ENCODE measurements at regions not wholly inside any gene's neighbourhood (a gene's known extent, or its start where the extent isn't known, plus 50 kb on each side); places are given as distances from the start of the nearest gene placed in this dataset.
"Not testable (repeated sequence)": the region's sequence is repeated elsewhere in the genome, so short reads cannot be mapped to it uniquely, and the experiment has no call there.

DNA sequence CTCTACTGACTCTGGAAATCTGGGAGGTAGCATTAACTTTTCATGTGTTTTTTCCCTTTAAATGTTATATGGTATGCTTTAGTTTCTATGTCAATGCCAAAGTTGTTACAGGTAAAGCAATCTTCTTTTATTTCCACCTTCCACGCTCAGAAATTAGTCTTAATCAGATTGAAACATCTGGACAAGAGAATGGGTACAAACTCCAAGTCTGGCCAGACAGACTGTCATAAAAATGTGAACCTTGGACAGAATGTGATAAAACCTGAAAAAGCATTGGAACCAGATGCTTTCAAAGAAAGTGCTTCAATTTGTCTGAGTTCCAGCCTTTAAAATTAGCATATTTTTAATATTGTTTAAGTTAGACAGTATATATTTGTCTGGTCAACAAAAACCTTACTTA lies 110.7 kb upstream of the P2RY1 start:
- no peak for DNase-seq

DNA sequence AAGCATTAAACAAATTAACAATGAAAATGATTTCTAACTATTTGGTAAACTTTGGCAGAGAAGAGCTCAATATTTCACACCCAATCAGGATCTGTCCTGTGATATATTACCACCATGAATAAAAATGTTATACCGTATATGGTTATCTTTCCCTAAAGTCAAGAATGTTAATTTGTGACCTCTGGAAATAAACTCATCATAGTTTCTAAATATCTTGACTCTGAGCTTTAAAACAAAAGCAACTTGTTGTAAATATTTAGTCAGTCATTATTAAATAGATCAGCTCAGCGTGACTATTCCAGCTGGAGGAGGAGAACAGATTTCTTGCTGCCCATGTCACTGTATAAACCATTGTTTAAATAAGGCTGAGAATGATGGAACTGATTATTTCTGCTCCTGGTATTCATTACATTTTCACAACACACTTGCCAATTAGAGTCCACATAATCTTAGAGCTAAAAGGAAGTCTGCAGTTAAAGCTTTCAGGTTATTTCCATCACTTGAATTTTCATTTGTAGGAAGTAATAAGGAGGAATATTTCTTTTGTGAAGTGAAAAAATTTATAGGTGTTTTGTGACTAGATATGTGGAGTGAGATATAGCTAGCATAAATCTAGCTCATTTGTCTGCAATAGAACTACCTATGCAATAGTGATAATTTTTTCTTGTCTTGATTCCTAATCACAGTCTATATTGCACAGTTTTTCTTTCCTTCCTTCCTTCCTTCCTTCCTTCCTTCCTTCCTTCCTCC lies 106.5 kb upstream of the P2RY1 start:
- no peak for DNase-seq

DNA sequence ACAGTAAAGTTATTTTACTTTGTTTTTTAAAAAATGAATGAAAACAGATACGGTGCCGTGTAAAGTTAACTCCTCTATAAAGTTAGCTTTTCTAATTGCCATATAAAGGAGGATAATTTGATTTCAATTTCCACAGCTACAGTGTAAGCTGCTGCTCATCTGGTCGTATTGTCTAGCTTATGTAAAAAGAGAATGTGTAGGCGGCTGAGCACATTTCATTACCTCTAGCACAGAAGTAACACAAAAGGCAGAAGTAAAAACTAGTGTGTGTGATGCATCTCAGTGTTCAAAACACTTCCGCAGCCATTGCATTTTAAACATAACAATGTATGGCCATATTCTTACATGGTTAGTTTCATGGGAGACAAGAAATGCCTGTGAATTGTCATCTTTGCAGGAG lies 105.0 kb upstream of the P2RY1 start:
- no peak for DNase-seq

DNA sequence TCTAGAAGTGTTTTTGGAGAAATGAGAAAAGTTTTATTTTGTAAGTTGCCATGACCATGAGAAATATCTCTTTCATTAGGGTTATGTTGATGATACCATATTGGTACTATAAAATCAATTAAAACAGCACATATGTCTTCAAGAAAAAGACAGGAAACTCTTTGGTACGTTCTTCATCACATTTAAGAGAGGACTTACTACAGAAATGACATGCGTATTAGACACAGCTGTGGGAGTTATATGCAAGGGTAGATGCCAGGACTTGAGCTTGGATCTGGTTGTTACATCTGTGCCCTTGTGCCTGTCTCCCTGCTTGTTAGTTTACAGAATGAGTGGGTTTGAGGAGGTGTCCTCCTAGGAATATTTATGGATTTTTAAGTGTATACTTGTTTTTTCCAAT lies 103.4 kb upstream of the P2RY1 start:
- no peak for DNase-seq

DNA sequence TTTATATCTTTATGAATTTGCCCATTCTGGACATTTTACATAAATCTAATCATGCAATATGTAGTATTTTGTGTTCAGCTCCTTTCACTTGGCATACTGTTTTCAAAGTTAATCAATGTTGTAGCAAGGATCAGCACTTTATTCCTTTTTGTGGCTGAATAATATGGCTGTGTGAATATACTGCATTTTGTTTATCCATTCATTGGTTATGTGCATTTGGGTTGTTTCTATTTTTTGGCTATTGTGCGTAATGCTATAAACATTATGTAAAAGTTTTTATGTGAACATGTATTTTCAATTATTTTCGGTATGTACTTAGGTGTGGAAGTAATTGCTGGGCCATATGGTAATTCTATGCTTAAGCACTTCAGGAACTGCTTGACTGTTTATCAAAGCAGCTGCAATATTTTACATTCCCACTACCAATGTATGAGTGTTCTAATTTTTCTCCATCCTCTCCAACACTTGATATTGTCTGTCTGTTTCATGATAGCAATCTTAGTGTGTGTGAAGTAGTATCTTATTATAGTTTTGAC lies 101.3 kb upstream of the P2RY1 start:
- no peak for DNase-seq

DNA sequence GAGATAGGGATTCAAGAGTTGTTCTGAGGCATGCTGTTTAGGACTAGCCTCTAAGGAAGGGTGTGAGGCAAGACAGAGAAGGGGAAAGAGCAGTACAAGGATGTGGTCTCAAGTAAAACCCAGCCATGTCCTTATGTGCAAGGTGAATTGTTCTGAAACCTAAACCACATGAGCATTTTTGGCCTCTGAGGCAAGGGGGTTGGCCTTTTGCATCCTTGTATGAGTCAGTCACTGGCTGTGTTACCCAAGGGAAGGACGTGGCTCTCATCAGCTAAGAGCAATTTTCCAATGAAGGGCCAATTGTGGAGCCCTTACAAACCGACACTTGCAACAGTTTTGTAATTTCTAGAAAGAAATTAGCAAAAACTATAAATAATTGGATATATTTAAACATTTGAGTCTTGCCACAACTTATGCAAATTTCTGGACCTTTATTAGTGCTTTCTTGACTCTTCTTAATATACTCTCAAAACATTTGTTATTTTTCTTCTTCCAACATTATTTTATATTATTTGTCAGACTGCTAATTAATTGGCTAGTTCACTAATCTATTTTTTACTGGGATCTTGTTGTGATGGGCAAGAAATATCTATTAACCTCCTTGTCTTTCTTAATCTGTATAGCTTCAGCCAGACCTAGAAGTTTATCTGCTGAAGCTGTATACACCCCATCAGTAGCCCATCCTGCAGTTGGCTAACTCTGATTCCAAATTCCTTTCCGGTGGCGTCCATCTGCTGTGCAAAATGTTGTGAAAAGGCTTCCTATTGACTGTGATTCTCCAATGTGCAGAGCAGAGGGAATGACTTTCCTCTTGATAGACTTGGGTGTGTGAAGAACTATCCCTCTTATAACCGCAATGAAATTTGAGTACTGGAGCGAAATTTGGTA lies 97.7 kb upstream of the P2RY1 start:
- DNase-seq = no peak

DNA sequence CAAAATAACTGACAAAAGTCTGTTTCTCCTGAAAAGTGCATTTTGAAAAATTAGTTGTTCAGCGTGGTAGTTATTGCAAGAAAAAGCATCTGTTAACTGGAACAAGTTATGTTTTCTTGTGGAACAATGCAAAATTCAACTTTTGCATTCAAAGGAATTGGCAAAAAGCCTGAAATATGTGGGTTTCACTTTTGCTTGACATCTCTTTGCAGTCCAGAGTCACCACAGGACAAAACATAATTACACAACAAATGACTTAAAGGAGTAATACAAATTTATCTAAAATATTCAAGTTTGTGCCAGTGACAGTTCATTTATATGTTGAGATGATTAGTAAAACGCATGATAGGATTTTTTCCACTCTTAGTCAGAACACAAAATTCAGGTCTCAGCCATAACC lies 96.3 kb upstream of the P2RY1 start:
- no peak for DNase-seq

DNA sequence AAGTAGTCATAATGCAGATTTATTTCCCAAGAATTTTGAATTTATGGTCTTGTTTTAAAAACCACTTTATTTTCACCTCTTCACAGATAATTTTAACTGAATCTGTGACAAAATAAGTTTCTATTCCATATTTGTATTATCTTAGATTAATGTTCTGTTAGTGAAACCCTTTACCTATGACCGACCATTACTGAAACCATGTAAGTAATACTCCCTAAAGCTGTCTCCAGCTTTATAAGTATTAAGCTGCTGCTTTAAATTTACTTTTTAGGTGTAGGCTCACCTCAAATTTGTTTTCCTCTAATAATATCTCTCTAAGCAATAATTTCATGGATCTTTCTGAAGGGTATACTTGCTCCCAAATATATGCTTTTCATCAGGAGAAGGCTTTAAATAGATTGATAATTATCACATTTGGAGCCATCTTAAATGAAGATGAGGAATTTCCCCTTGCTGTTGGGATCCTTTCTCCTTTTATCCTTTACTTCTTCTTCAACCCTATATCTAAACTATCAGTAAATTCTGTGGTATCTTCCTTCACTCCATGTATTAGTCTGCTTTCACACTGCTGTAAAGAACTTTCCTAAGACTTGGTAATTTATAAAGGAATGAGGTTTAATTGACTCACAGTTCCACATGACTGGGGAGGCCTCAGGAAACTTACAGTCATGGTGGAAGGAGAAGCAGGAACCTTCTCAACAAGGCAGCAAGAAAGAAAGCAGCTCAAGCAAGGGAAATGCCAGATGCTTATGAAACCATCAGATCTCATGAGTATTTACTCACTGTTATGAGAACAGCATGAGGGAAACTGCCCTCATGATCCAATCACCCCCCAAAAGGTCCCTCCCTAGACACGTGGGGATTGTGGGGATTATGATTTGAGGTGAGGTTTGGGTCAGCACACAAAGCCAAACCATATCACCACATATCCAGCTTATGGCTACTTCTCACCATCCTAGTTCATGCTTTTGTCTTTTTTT lies 92.3 kb upstream of the P2RY1 start:
- DNase-seq = no peak

DNA sequence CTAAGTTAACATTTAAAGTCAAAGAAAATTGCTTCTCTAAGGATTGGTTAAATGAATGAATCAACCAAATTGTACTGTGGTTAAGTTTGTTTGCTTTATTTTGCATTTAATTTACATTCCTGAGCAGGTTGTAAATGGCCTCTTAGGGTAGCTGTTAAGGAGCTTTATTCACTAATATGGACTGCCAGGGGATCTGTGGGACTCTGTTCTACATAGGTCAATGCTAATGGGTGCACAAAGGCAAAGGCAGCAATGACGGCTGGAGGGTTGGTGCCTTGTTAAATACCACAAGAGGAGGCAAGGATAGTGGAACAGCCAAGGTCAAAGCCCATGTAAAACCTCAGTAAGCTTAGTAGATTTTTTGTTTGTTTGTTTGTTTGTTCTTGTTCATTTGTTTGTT lies 89.3 kb upstream of the P2RY1 start:
- no peak for DNase-seq

DNA sequence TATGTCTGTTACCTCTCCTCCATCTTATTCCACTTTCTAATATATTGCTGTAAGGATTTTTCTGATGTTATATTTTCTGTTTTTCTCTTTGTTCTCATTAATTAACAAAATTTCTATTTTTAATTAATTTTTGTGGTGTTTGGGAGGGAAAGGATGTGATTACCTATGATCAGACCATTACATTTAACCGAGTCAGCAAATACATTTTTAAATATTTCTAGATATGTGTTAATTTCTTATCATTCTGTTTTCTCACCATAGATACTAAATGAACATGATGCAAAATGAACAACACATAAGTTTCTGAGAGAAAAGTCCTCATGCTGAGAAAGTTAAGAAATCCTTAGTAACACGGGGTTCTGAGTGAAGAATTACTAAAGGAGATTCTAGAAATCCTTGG lies 80.6 kb upstream of the P2RY1 start:
- no peak for DNase-seq

DNA sequence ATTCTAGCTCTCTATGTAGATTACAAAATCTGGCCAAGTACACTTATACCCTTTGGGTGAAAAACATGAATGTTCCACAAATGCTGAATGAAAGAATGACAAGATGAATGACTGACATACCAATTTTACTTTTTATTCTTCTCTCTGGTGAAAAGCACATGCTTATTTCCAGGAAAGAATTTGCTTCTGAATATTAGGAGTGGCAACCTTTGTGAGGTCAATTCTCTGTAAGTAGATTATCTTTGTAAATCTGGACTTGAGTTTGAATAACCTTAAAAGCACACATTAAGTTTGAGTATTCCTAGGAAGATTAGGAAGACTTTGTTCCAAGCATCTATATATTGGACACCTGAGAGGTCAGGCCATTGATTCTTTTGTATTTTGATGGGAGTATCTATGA lies 78.1 kb upstream of the P2RY1 start:
- DNase-seq = no peak

DNA sequence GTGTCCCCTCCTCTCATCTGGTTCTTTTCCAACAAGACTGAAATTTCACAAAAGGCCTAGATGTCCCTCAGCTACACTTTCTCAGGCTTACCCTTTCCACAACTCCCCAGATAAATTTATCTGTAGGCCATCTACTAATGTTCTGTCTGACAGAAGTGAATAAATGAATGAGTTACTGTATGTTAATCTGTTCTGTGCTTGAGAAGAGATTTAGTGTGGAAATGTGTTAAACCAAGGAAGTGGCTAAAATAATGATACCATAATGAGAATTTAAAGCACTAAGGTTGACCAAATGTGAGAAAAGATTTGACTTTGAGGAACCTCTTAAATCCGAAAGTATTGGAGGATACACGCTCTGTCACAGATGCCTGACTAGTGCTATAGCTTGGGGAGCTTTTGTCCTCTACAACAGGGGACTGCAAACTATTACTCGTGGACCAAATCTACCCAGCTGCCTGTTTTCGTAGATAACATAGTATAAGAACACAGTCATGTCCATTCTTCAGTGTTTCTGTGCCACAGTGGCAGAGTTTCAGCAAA lies 74.8 kb upstream of the P2RY1 start:
- no peak for DNase-seq

DNA sequence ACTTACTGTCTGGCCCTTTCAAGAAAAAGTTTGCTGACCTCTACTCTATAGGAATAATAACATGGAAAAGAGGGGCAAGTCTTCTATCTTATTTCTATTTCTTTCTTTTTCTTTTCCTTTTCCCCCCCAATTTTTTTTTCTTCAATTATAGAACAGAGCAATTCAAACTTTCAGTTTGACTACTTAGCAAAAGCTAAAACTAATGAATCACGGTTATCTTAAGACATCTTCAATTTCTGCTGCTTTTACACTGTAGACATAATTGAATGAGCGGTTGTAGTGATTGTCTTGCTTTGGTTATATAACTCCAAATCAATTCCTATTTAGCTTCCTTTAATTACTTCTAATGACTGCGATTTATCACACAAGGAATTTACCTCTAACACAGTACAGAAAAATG lies 74.3 kb upstream of the P2RY1 start:
- no peak for DNase-seq

DNA sequence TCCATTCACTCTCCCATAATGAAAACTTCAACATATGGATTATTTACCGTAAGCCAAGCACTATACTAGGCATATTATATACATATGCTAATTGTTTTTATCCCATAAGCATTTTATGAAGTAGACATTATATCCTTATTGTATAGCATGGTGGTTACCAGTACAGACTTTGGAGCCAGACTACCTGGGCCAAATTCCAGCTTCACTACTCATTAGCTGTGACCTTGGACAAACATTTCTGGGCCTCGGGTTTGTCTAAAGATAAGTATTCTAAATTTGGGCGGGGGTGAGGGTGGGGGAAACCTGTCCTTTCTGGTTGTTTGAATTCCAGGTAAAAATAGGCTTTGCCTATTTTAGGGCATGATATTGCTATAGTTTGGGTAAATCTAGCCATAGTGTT lies 66.5 kb upstream of the P2RY1 start:
- no peak for DNase-seq

DNA sequence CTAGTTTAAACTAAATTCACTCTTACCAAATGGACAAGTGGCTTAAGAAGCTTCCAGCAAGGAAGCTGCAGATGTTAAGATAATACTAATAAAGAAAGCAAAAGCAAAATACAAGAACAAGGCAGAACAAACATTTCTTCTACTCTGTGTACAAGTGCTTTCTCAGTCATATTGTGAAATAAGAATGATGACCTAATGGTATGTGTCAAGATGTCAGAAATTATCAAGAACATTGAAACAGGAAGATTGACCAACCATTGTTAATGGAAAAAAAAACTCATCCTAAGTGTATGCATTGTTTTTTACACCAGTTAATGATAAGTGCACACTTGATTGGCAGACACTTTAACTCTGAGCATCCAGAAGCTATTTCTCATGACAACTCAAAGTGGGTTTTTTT lies 65.4 kb upstream of the P2RY1 start:
- no peak for DNase-seq

DNA sequence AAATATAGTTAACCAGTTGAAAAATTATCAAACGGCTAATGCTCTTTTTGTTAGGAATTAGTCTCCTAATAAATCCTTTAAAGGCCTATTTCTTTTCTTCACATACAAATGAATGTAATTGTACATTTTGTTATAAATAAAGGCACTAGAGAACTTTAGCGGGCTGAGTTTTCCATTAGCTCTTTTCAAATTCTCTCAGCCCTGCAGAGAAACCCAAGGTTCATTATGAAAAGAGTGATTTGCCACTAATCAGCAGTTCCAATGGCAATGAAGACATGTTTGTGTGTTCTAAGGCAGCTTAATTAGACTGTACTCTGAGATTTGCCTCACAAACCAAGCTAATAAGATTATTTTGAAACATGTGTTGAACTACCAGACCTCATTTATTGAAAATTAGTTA lies 64.6 kb upstream of the P2RY1 start:
- DNase-seq = no peak

DNA sequence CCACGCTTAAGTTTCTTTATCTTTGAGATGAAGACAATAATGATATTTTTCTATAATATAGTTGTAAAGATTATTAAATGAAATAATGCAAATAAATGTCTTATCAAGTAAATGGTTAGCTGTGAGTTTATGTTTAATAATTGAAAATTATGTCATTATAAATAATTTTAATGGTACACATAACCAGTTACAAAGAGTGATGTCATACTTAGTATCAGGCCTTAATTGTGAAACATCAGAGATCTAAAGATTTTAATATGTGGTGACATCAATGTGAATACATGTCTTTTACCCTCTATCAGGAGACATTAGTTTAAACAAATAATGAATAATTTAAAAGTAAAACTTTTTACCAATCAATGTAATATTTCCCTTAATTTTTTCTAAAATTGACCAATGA lies 63.8 kb upstream of the P2RY1 start:
- no peak for DNase-seq

DNA sequence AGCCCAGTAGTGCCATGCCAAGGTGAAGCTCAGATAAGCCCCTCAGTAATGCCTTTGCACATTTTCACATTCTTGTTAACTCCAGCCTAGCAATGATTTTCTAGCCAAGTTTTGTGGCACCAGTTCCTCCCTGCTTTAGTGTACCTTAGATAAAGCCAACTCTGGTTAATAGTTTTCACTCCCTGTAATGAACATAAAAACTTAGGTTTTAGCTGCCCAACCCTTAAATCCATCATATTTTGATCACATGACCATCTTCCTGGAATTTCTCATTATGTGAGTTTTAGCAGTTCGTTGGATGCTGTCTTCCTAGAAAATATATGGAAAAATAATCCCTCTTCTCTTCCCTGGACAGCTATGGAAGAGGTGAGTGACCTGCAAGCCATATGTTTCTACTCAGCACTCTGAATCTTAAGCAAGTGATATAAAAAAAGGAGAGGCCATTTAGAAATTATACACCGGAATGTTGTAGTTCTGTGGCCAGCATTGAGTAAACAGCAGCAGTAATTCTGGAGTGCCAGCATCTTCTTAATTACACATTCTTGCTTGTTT lies 62.2 kb upstream of the P2RY1 start:
- DNase-seq = no peak

DNA sequence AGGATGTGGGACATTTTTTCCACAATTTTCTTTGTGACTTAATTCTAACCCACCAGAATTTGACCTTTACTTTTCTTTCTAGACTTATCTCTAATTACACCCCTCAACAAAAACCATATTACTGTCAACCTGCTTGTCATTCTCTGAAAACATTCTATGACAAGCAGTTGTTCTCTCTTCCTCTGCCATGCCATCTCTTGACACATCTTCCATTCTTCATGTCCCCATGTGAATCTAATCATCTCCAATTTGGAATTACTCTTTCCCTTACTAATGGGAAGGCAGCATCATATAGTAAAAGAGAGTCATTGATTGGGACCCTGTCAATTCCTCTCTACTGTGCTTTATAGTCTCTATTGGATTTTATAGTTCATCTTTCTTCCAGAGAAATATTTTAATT lies 61.3 kb upstream of the P2RY1 start:
- no peak for DNase-seq

DNA sequence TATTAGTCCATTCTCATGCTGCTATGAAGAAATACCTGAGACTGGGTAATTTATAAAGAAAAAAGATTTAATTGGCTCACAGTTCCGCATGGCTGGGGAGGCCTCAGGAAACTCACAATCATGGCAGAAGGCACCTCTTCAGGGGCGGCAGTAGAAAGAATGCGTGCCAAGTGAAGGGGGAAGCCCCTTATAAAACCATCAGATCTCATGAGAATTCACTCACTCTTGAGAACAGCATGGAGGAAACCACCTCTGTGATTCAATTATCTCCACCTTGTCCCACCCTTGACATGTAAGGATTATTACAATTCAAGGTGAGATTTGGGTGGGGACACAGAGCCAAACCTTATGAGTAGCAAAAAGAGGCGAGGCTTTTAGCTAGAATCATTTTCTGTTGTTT lies 60.7 kb upstream of the P2RY1 start:
- DNase-seq = not testable (repeated sequence)

DNA sequence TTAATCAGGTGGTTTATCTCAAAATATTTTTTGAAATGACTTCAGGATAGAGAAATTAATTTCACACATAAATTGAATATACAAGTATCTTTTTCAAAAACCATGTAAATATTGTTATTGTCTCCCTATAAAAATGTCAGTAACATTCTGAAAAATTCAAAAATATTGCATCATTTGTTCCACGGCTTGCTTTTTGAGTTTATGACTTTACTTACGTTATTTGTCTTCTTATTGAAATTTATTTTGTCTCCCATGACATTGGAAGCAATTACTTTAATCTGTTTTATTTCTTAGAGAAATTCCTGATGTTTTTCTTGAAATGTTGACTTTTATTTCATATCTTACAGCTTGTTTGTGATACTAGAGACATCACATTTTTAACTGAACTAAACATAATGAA lies 56.9 kb upstream of the P2RY1 start:
- no peak for DNase-seq

DNA sequence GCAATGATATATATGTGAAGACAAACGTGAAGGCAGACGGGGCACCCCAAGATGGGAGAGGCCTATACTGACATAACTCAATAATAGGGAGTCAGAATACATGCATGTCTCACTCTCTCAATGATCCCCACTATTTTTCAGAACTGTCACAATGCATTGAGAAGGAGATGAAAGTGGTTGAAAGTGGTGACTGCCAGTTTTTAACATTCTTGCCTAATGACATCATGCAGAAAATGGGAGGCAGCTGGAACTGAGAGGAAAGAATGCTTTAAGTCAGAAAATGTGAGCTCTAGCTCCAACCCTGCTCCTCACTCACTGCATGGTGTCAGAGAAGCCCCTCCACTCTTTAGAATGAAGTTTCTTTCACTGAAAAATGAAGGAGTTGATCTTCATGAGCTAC lies 55.3 kb upstream of the P2RY1 start:
- no peak for DNase-seq
